Germinal center (tissue), 1 donor: ENCODE measurements at regions not wholly inside any gene's neighbourhood (a gene's known extent, or its start where the extent isn't known, plus 50 kb on each side); places are given as distances from the start of the nearest gene placed in this dataset.
"Not testable (repeated sequence)": the region's sequence is repeated elsewhere in the genome, so short reads cannot be mapped to it uniquely, and the experiment has no call there.

Experiments
- DNase-seq: peaks from one replicate; pipeline ENCODE4 v3.0.0; 2012; ENCODE audit warnings: mixed read lengths, low spot score

DNA sequence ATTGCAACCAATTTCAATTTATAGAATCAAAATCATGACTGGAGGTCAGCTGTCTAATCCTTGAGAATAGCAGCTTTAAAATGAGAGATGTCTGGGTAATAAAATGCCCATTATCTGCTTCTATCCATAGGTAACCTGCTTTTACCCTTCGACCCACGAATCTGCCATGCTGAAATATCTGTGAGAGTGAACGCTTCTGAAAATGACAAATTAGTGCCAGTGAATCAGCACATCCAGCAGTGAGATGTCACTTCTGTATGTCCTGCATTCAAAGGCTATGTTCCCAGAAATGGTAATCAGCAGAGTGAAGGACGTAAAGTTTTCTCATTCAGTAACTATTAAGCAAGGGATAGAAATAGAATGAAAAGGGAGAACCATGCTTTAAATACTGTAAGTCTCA is 532.4 kb upstream of the ITGA1 start:
- no peak for DNase-seq

DNA sequence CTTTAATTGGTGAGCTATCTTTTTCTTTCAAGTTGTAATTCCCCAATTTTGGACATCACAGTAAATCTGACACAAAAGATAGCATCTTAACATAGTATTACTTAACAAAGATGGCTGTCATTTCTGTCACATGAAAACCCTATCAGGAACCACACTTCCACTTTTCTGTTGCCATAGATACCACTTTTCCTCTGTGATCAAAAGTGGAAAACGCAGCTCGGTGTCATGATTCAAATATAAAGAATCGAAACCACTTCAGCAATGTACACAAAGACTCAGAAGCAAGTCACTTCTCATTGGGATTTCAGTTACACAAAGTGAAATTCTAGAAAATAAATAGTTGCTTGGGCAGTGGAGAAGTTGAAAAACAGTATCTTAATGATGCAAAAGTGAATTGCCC is 524.9 kb upstream of the ITGA1 start:
- no peak for DNase-seq

DNA sequence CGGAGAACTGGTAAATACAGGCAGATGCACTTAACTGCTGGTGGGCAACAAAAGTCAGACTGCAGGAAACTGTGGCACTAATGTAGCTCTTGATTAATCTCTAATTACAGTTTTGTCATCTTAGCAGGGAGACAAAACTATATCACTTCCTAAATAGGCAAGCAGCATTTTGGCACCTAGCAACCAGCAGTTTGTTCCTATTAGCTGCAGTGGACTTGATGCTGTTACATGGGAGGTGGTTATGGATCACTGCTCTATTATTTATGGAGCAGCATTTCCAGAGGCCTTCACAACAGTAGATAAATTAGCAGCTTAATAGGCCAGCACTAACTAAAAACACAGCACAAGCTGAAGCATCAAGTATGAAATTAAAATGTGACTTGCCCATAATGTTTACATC is 518.3 kb upstream of the ITGA1 start:
- DNase-seq: no peak

DNA sequence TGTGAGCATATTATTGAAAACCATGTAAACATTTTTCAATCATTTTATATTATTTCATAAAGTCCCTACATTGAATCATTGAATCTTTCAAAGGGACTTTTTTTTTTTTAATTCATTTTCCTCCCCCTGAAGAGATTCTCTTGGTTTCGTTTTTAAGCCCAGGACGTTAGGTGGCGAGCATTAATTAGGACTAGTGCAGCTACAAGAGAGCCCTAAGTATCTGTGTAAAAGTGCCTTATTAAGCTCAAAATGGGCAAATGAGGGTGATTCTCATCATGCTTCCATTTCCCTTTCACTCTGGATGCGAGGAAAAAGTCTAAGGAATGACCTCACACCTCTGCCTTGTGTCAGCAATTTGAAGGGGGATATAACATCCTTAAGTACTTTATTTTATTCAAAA is 517.9 kb upstream of the ITGA1 start:
- DNase-seq: no peak

DNA sequence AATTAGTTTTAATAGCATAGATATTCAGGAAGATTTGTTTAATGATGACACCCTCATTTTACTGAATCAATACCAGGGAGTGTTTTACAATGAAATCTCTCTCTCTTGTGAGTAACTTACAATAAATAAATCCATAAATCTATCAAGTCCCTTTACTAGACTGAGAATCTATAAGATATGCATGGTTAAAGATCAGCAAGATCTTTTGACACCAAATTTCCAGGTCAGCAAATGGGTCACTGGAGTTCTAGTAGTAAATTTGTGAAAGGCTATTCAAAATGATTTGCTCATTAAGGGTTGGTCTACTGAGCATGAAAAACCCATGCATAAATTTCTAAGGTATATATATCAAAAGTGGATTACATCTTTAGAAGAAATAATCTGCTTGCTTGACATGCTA is 512.1 kb upstream of the ITGA1 start:
- no peak for DNase-seq

DNA sequence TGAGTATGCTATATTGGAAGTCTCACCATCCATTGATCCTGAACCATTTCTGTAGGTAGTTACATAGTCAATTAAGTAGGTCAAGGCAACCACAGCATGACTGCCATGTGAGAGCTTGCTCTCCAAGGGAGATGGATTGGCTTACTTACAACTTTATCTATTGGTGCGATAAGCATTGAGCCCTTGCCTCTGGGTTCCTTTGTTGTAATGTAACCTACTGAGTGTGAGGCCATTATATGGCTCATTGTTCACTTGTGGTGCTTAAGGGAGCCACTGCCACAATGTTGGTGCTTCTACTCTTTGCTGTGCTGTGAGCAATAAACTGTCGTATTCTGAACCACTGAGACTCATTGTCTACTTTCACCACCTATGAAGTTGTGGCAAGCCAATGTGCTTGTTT is 510.6 kb upstream of the ITGA1 start:
- no peak for DNase-seq

DNA sequence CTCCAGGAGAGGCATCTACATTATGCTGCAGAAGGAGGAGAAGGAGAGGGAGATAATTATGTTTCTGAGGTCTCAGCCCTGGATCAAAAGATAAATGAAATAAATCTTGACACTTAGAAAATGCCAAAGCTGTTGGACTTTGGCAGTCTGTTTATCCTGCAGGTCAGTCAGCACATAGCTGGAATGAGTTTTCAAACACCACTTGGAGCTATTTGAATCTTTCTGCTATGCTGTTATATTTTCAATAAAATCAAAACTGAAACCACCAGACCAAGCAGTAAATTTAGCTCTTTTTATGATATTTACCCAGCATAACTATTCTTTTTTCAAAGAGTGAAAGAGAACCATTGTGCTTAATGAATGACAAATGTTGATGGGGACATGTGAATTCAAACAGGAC is 505.1 kb upstream of the ITGA1 start:
- no peak for DNase-seq

DNA sequence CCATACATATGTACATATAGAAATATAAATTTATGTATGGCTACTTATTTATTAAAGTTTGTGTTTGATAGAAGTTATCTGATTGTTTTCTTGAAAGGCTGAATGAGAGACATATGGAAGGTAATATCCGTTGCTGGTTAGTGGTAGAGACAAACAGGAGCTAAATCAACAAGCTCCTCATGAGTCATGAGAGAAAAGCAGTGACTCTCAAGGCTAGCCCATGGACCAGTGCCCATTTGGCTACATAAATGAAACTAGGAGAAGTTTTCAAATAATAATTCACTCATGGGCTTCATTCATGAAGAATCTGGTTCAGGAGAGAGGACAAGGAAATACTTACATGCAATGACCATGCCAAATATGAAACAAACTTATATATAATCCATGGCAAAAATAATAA is 504.5 kb upstream of the ITGA1 start:
- DNase-seq: no peak

DNA sequence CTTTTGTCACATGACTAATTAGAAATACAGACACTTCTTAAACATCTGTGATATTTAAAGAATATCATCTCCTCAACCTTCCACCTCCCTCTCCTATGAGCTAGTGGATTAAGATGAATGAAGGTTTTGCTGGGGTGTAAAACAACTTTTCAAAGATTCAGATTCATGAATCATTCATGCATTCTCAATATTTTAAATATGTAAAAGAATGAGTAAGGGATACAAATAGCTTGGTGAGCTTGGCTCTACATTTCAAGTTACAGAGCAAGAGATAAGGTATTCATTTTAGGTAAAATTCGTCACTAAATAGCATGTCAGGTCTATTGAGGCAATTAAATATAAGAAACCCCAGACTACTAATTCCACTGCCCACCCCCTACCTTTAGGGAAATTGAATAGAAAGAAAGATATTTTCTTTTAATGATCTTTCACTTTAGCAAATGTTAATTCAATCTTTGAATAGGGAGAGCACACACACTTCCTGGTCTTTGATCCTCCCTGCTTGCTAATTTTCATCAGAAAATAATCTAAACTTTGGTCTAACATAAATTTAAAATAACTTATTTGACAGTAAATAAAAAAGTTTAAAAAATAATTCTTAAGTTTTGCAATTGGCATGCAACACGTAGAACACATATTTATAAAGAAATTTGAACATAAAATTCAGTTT is 486.9 kb upstream of the ITGA1 start:
- no peak for DNase-seq

DNA sequence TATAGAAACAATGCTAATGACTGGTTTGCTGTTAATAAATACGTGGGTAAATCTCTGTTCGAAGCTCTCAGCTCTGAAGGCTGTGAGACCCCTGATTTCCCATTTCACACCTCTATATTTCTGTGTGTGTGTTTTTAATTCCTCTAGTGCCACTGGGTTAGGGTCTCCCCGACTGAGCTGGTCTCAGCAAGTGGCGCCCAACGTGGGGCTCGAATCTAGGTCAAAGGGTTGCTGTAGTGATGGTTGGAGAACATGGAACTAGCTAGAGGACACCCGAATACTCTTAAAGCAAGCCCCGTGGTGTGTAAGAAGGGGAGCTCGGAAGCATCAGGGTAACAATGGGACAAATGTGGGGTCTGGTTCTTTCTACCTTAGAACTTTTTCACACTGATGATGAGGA is 482.9 kb upstream of the ITGA1 start:
- not testable (repeated sequence) for DNase-seq

DNA sequence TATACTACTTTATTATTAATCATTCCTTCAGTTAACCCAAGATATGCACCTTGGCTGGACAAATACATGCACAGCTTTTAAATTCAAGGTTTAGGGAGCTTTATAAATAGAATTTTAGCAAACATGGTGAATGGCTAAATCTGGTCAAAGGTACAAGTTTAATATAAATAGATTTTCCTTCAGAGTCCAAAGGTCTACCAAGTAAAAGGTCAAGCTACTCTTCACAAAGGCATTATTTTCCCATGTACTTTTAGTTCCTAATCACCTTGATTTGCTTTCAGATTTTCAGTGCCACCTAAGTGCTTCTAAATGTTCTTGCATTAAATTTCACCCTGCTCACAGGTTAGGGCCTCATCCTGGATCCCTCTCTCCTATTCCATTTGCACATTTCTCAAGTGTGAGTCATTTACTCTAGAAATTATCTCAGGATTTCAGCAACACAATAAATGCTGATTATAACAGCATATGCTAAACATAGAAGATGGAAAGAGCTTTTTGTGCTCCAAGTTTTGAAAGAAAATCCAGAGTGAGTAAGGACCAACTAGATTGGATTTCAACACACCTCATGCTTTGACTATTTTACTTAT is 459.4 kb upstream of the ITGA1 start:
- DNase-seq: no peak

DNA sequence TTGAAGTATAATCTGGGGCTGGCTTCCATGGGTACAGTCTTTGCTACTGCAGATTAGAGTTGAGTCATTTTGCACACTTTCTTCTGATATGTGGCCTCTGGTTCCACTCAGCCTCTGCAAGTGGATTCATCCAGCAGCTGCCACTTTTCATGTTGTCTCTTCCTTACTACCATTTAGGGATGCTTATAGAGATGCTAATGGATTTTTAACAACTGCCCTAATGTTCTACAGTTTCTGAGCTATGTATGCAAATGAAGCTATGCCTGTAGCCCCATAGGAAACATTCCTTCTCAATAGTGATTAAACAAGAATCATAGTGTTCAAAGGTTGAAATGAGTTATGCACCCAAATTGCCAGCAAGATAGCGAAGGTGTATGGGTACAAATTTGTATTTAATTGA is 456.0 kb upstream of the ITGA1 start:
- no peak for DNase-seq

DNA sequence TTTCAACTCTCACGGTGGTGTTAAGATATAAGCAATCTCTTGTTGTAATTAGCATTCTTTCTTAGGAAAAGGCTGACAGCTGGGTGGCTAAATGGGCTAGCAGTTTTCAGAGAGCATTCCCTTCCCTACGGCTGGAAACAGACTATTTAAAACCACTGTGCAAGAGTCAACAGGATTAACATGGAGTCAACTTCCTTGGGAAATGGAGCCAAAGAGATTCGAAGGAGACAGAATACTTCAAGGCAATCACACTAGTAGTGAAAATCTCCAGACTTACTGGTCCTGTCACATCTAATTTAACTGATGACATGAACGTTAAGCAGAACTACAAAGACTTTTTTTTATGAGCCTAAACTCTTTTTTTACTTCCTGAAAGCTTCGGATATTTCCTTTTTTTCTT is 453.3 kb upstream of the ITGA1 start:
- no peak for DNase-seq

DNA sequence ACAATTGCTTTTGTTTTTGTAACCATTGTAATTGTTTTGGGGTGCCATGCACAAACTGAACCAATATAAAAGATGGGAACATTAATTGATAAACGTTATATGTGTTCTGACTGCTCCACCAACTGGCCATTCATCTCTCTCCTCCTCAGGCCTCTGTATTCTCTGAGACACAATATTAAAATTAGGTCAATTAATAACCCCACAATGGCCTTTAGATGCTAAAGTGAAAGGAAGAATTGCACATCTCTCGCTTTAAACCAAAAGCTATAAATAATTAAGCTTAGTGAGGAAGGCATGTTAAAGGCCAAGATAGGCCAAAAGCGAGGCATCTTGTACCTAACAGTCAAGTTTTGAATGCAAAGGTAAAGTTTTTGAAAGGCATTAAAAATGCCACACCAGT is 448.4 kb upstream of the ITGA1 start:
- DNase-seq: no peak

DNA sequence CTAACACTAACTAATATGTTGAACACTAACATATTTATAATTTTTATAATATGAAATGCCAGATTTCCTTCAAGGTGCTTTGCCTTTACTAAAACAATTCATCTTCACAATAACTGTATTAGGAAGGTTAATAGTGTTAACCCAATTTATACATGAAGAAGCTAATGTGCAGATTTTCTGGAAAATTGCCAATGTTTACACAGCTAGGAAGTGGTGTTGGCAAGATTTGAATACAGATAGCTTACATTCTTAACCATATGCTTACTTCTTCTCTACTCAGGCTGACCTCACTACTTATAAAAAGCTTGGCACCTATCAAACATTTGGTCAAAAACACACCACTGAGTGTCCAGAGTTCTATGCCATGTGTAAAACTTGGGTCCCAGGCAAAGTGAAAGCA is 445.4 kb upstream of the ITGA1 start:
- no peak for DNase-seq

DNA sequence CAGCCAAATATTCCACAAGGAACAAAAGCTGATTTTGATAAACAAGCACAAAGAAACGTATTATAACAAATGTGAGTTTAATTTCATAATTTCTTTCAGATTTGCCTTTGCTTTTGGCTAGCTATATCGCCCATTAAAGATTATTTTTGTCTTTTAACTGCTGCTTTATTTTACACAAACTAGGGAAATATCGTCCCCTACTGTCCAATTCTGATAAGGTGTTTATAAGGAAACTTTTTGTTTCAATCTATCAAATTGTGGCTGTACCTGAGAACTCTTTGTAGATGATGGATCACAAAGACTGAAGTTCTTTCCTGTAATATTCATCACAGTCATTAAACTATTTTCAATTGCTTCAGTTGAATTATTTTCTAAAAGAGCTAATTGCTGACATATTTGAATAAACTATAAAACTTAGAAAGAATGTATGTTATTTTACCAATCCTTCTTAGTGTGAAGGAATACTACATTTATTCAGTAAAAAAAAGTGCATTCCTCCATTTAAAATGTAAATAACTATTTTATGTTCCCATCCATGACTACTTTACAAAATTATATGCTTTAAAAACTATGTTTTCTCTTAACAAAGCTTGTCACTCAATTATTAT is 431.3 kb upstream of the ITGA1 start:
- no peak for DNase-seq

DNA sequence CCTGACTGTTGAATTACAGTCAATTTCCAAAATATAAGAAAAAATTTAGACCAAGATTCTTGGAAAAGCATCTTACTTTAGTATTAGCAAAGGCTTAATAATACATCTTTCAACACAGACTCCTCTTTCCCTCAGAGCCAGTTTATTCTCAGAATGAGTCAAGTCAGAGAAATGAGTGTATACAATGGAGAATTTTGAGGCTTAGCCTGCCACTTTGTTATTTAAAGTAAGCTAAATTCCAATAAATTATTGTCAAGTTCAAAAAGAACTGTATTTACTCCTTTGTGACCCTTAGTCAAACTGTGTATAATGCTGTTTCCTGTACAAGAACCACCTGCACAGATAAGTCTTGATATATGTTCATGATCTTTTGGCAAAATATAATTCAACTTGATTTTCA is 428.5 kb upstream of the ITGA1 start:
- DNase-seq: no peak

DNA sequence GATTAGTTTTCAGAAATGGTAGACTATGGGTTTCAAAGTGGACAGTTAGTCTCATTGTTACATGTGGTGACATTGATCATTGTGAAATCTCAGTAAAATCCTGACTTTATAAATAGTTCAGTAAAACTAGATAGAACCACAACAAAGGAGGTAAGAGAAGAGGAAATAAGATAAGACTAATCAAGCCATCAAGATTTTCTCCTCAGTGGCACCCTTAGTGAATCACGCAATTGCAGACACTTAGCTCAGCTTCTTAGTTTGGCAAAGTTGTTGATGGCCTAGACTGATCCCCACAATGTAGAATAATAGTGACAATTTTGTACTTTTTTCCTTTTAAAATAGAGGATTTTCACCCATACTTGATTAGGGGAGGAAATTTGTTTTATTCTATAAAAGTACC is 426.7 kb upstream of the ITGA1 start:
- DNase-seq: no peak

DNA sequence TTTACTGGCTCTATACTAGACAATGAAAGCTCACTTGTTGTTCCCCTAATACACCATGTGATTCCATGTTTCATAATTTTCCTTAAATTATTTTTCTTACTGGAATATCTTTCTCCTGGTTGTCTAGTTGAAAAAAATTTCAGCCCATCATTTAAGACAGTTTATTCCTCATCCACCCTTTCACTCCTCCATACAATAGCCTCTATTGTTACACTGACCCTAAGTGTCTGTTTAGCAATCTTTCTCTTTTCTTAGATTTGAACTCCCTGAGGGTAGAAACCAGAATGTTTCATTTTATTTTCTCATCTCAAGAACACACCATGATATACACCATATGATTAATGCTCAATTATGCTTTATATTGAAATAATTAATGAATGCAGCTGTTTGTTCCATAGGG is 413.4 kb upstream of the ITGA1 start:
- no peak for DNase-seq

DNA sequence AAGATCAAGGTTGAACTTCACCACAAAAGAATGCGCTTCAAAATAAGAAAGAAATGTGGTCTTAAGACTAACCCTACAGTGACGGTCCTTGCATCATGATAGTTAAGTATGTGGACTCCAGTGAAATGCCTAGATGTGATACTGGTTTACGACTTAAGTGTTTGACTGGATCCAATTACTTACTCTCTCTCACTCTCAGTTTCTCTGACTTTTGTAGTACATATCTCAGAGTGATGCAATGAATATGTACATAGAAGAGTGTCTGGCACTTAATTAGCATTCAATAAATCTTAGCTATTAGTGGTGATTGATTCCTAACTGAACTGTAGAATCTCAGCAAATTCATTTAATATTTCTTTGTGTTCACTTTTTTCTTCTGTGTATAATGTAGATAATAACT is 411.7 kb upstream of the ITGA1 start:
- no peak for DNase-seq

DNA sequence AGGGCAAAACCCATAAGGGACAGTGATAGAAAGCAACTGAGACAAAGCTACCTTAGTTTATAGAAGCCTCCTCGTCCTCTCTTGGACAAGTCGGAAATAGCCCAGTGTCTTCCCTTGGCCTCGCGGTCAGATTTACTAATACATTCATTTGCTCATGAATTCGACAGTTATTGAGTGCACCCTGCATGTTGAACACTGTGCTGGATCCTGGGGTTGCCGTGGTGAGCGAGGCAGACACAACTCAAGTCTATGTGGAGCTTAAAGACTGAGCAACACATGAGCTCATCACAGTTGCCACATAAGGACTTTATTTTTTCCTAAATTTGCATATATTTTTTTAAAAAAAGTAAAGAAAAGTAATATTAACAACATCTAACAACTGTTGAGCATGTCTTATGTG is 411.1 kb upstream of the ITGA1 start:
- no peak for DNase-seq

DNA sequence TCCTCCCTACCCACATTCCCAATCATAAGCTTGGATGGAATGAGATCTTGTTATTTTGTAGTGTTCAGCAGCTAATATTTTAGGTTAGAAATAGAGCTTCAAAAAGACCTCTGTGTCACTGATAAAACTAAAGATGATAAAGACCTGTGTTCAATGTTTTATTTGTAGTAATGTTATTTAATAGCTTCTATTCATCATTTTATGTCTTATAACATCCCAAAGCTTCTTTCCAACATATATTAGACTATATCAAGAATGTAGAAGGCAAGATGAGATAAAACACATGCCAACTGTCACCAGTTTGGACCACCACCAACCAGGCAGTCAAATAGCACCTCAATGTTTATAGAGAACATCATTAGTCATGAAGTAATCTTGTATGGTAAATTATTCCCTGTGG is 409.5 kb upstream of the ITGA1 start:
- DNase-seq: no peak

DNA sequence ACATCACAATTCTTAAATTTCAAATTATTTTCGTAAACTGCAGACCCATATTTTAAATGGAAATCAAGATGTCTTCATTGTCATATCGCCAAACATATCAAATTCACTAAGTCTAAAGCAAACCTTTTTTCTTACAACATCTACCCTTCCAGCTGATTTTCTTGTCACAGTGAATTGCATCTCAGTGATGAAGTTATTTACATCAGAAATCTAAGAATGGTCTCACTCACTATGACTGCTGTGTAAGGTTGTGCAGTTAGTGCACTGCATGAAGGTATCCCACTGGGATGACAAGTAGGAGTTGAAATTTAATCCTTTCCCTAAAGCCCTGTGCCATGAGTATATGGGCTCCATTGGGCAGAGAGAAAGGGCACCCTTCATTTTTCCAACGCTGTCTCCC is 399.4 kb upstream of the ITGA1 start:
- DNase-seq: no peak

DNA sequence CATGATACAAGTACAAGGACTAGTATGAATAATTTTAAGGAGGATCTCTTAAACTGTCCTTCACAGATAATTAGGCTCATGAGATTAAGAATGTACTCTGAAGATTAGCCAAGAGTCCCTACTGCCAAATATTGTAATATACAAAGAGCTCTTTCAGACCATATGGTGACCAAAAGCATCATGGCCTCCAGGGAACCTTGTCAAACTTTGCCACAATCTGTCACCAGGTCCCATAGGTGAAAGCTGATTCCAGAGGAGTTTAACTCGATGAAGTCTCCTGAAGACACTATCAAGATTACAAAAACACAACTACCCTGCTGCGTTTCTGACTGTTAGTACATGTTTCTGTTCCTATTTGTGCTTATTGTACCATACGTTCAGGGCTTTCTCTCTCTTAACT is 395.4 kb upstream of the ITGA1 start:
- DNase-seq: no peak
